Motor neuron (in vitro differentiated cells): ENCODE measurements at regions not wholly inside any gene's neighbourhood (a gene's known extent, or its start where the extent isn't known, plus 50 kb on each side); places are given as distances from the start of the nearest gene placed in this dataset.

Experiments
- ATAC-seq, 8 experiments: fragments of 200-7000 bp; cut with Tn5 transposase; replicated peaks in 6 of 8; 2 replicates each; pipeline ENCODE4 v1.8.0; 2021; ENCODE audit warnings: mild to moderate bottlenecking in 8 of 8, moderate library complexity in 8 of 8
- H3K27ac ChIP-seq, 2 donors: fragments of 250-450 bp; sonication (Bioruptor Pico); 2 replicates each; pipeline ENCODE4 v1.9.0; 2021; ENCODE audit warnings: antibody characterized with exemption in 2 of 2, mild to moderate bottlenecking in 2 of 2, moderate library complexity in 1 of 2
- H3K4me1 ChIP-seq, 2 donors: fragments of 250-450 bp; sonication (Bioruptor Pico); replicated peaks in 1 of 2; 2 replicates each; pipeline ENCODE4 v1.6.1; 2021; ENCODE audit warnings: antibody characterized with exemption in 2 of 2, mild to moderate bottlenecking in 2 of 2, moderate library complexity in 1 of 2
- H3K4me3 ChIP-seq, 5 donors: fragments of 250-450 bp; sonication (Bioruptor Pico); 2 replicates each; pipeline ENCODE4 v1.9.0; 2021; ENCODE audit warnings: antibody characterized with exemption in 5 of 5, mild to moderate bottlenecking in 5 of 5, moderate library complexity in 4 of 5
- WGBS, 10 experiments: fragments of 450-650 bp; shearing (Covaris generic); methylation state at CpG; one replicate each; pipeline ENCODE4 v1.0.0; 2022; 5-methylcytosine and 5-hydroxymethylcytosine counted together
- in situ Hi-C, 9 experiments: fragments of 400-800 bp; cut with MboI; loops; one replicate each; pipeline ENCODE4 v1.15.0; 2021; ENCODE audit warnings: low sequenced_read_pairs in 9 of 9, low pct_unique_long_range_greater_than_20kb in 2 of 9; ENCODE audit not compliant: unreplicated experiment in 9 of 9

GRCh38 chr6:150668900-150669302 is 69.2 kb downstream of the PLEKHG1 start:
- 0 to 100% (median 27%) methylated on average over 1 of the region's 1 CpG; no CpG with 5 or more reads in 2 of the 10 experiments for WGBS, 10 experiments
- Histone ChIP-seq H3K4me1 (peaks cover 20 to 26% of the 10 kb centered on the region in 2 donors), H3K4me3 (no peak overlapping the region), H3K27ac (peak overlapping the region; percentile 77)
- peak in 5 of 8 experiments; percentile 45 to 69 (median 59) for ATAC-seq
- in situ Hi-C loops: no loop called here

GRCh38 chr6:150670311-150670710 is 70.6 kb downstream of the PLEKHG1 start:
- H3K27ac ChIP-seq: no peak overlapping the region
- whole genome bisulfite sequencing, 10 experiments: 82 to 100% (median 93%) methylated on average over 2 to 7 of the region's 7 CpGs; no CpG with 5 or more reads in 1 of the 10 experiments
- in situ Hi-C loops: no loop called here
- ATAC-seq: no peak
- H3K4me3 ChIP-seq: no peak overlapping the region
- peaks cover 20 to 26% of the 10 kb centered on the region in 2 donors for H3K4me1 ChIP-seq

GRCh38 chr6:150672800-150673199 is 73.1 kb downstream of the PLEKHG1 start:
- no peak for ATAC-seq
- Histone ChIP-seq H3K27ac (no peak overlapping the region), H3K4me1 (peaks cover 21 to 29% of the 10 kb centered on the region in 2 donors), H3K4me3 (no peak overlapping the region)
- WGBS, 10 experiments: 25 to 93% (median 84%) methylated on average over 2 of the region's 2 CpGs; no CpG with 5 or more reads in 4 of the 10 experiments
- in situ Hi-C loops: no loop called here

- 46 to 97% (median 79%) methylated on average over 1 to 9 of the region's 9 CpGs for WGBS, 10 experiments
- ATAC-seq: peak in 1 of 8 experiments; percentile 27
- Histone ChIP-seq H3K4me1 (peaks cover 11 to 23% of the 10 kb centered on the region in 2 donors), H3K4me3 (no peak overlapping the region), H3K27ac (no peak overlapping the region)
- in situ Hi-C loops: no loop called here
Observed at GRCh38 chr6:150673720-150674346, 74.1 kb downstream of the PLEKHG1 start.

- in situ Hi-C loops: no loop called here
- Histone ChIP-seq H3K4me1 (peaks cover 0 to 13% of the 10 kb centered on the region in 2 donors), H3K4me3 (no peak overlapping the region), H3K27ac (no peak overlapping the region)
- ATAC-seq: peak in 2 of 8 experiments; percentile 17 to 68
- WGBS, 10 experiments: 68 to 100% (median 90%) methylated on average over 1 to 4 of the region's 4 CpGs
Observed at GRCh38 chr6:150676344-150676743, 76.7 kb downstream of the PLEKHG1 start.

GRCh38 chr6:150676772-150677171 is 77.1 kb downstream of the PLEKHG1 start:
- Histone ChIP-seq H3K4me3 (no peak overlapping the region), H3K4me1 (peaks cover 0 to 13% of the 10 kb centered on the region in 2 donors), H3K27ac (no peak overlapping the region)
- ATAC-seq: peak in 1 of 8 experiments; percentile 53
- in situ Hi-C loops: no loop called here
- WGBS, 10 experiments: 0 to 85% (median 70%) methylated on average over 1 to 2 of the region's 2 CpGs; no CpG with 5 or more reads in 3 of the 10 experiments

- H3K4me1 ChIP-seq: peaks cover 0 to 11% of the 10 kb centered on the region in 2 donors
- H3K27ac ChIP-seq: no peak overlapping the region
- no peak overlapping the region for H3K4me3 ChIP-seq
- 83 to 100% (median 96%) methylated on average over 1 to 5 of the region's 5 CpGs; no CpG with 5 or more reads in 1 of the 10 experiments for WGBS, 10 experiments
- in situ Hi-C loops: no loop called here
- no peak for ATAC-seq
Observed at GRCh38 chr6:150680510-150680909, 80.8 kb downstream of the PLEKHG1 start.

GRCh38 chr6:150681578-150682395 is 82.1 kb downstream of the PLEKHG1 start:
- in situ Hi-C loops: no loop called here
- 27 to 100% (median 92%) methylated on average over 1 to 9 of the region's 11 CpGs; no CpG with 5 or more reads in 1 of the 10 experiments for WGBS, 10 experiments
- Histone ChIP-seq H3K4me1 (peaks cover 0 to 10% of the 10 kb centered on the region in 2 donors), H3K4me3 (no peak overlapping the region), H3K27ac (no peak overlapping the region)
- no peak for ATAC-seq

GRCh38 chr6:150683320-150683719 is 83.6 kb downstream of the PLEKHG1 start:
- H3K27ac ChIP-seq: no peak overlapping the region
- 44 to 100% (median 95%) methylated on average over 1 to 7 of the region's 8 CpGs; no CpG with 5 or more reads in 4 of the 10 experiments for WGBS, 10 experiments
- in situ Hi-C loops: no loop called here
- no peak overlapping the region for H3K4me3 ChIP-seq
- H3K4me1 ChIP-seq: peaks cover 3 to 4% of the 10 kb centered on the region in 2 donors
- no peak for ATAC-seq

- ATAC-seq: no peak
- Histone ChIP-seq H3K27ac (no peak overlapping the region), H3K4me3 (no peak overlapping the region), H3K4me1 (peaks cover 3 to 4% of the 10 kb centered on the region in 2 donors)
- in situ Hi-C loops: no loop called here
- WGBS, 10 experiments: 81 to 100% (median 96%) methylated on average over 1 to 8 of the region's 9 CpGs; no CpG with 5 or more reads in 5 of the 10 experiments
Observed at GRCh38 chr6:150684161-150684560, 84.5 kb downstream of the PLEKHG1 start.

- peaks cover 3 to 4% of the 10 kb centered on the region in 2 donors for H3K4me1 ChIP-seq
- ATAC-seq: no peak
- 28 to 100% (median 98%) methylated on average over 1 to 8 of the region's 13 CpGs; no CpG with 5 or more reads in 2 of the 10 experiments for WGBS, 10 experiments
- in situ Hi-C loops: no loop called here
- H3K4me3 ChIP-seq: no peak overlapping the region
- no peak overlapping the region for H3K27ac ChIP-seq
Observed at GRCh38 chr6:150684714-150685459, 85.2 kb downstream of the PLEKHG1 start.

- H3K4me3 ChIP-seq: no peak overlapping the region
- in situ Hi-C loops: no loop called here
- WGBS, 10 experiments: 57 to 100% (median 87%) methylated on average over 1 to 4 of the region's 4 CpGs
- peaks cover 3 to 4% of the 10 kb centered on the region in 2 donors for H3K4me1 ChIP-seq
- ATAC-seq: peak in 1 of 8 experiments; percentile 19
- no peak overlapping the region for H3K27ac ChIP-seq
Observed at GRCh38 chr6:150685860-150686259, 86.2 kb downstream of the PLEKHG1 start.

GRCh38 chr6:150686566-150686965 is 86.9 kb downstream of the PLEKHG1 start:
- in situ Hi-C loops: no loop called here
- Histone ChIP-seq H3K4me1 (peaks cover 3 to 4% of the 10 kb centered on the region in 2 donors), H3K4me3 (no peak overlapping the region), H3K27ac (no peak overlapping the region)
- peak in 1 of 8 experiments; percentile 86 for ATAC-seq
- WGBS, 10 experiments: 20 to 100% (median 80%) methylated on average over 1 to 8 of the region's 12 CpGs; no CpG with 5 or more reads in 3 of the 10 experiments
